HG03139 (cell line): ENCODE measurements at regions not wholly inside any gene's neighbourhood (a gene's known extent, or its start where the extent isn't known, plus 50 kb on each side); places are given as distances from the start of the nearest gene placed in this dataset.

Experiments
- ATAC-seq: cut with Tn5 transposase; IDR thresholded peaks from one replicate; pipeline ENCODE4 v1.9.1; 2021; ENCODE audit not compliant: unreplicated experiment

GRCh38 chr4:95985791-95986550 lies 146.1 kb downstream of the PDHA2 start:
- no peak for ATAC-seq

- no peak for ATAC-seq
Observed at GRCh38 chr4:95987851-95988250, 148.0 kb downstream of the PDHA2 start.

- no peak for ATAC-seq
Observed at GRCh38 chr4:95998311-95998710, 158.4 kb downstream of the PDHA2 start.

GRCh38 chr4:96003951-96004740 lies 164.3 kb downstream of the PDHA2 start:
- no peak for ATAC-seq

- no peak for ATAC-seq
Observed at GRCh38 chr4:96009427-96010119, 169.7 kb downstream of the PDHA2 start.

GRCh38 chr4:96012687-96013086 lies 172.8 kb downstream of the PDHA2 start:
- ATAC-seq, result no peak

- no peak for ATAC-seq
Observed at GRCh38 chr4:96016634-96017299, 176.9 kb downstream of the PDHA2 start.

- ATAC-seq, result no peak
Observed at GRCh38 chr4:96025011-96025410, 185.1 kb downstream of the PDHA2 start.

GRCh38 chr4:96035727-96036126 lies 195.8 kb downstream of the PDHA2 start:
- ATAC-seq, result no peak

- ATAC-seq, result no peak
Observed at GRCh38 chr4:96036781-96037180, 196.9 kb downstream of the PDHA2 start.

GRCh38 chr4:96037705-96038104 lies 197.8 kb downstream of the PDHA2 start:
- no peak for ATAC-seq

- ATAC-seq, result no peak
Observed at GRCh38 chr4:96039217-96039616, 199.3 kb downstream of the PDHA2 start.

GRCh38 chr4:96039803-96040436 lies 200.0 kb downstream of the PDHA2 start:
- ATAC-seq, result no peak

GRCh38 chr4:96044971-96045370 lies 205.1 kb downstream of the PDHA2 start:
- no peak for ATAC-seq

- ATAC-seq, result no peak
Observed at GRCh38 chr4:96052827-96053226, 212.9 kb downstream of the PDHA2 start.

GRCh38 chr4:96056346-96056934 lies 216.5 kb downstream of the PDHA2 start:
- ATAC-seq, result no peak

- no peak for ATAC-seq
Observed at GRCh38 chr4:96063639-96064038, 223.7 kb downstream of the PDHA2 start.

- ATAC-seq, result no peak
Observed at GRCh38 chr4:96073461-96073860, 233.6 kb downstream of the PDHA2 start.

- no peak for ATAC-seq
Observed at GRCh38 chr4:96092151-96092705, 252.3 kb downstream of the PDHA2 start.

- ATAC-seq, result no peak
Observed at GRCh38 chr4:96093057-96093456, 253.2 kb downstream of the PDHA2 start.
